ENCODE measurements at regions not wholly inside any gene's neighbourhood (a gene's known extent, or its start where the extent isn't known, plus 50 kb on each side); places are given as distances from the start of the nearest gene placed in this dataset.

DNA sequence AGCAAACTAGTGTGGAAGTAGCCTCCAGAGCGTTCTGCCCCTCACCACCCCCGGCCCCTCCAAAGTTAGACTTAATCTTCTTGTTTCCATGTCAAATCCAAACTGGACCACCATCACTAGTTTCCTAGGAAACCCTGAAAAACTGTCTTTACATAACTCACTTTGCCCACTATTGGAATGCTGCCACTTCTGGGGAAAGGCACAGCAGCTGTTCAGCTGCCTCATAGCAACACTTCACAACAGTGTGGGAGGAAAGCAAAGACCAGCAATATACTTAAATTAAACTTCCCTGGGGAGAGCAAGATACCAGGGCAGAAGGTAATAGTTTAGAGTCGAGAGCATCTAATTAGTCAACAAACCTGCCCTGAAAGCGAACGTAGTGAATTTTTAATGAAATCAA is 452.2 kb downstream of the KCNJ2 start:
- TF ChIP-seq POLR2A (IDR thresholded peaks at IDR 0.05) (no peak), EP300 (IDR thresholded peaks at IDR 0.05) (no peak), POLR2AphosphoS5 (IDR thresholded peaks at IDR 0.05) (no peak)
- TF ChIP-seq, protein P1, sequence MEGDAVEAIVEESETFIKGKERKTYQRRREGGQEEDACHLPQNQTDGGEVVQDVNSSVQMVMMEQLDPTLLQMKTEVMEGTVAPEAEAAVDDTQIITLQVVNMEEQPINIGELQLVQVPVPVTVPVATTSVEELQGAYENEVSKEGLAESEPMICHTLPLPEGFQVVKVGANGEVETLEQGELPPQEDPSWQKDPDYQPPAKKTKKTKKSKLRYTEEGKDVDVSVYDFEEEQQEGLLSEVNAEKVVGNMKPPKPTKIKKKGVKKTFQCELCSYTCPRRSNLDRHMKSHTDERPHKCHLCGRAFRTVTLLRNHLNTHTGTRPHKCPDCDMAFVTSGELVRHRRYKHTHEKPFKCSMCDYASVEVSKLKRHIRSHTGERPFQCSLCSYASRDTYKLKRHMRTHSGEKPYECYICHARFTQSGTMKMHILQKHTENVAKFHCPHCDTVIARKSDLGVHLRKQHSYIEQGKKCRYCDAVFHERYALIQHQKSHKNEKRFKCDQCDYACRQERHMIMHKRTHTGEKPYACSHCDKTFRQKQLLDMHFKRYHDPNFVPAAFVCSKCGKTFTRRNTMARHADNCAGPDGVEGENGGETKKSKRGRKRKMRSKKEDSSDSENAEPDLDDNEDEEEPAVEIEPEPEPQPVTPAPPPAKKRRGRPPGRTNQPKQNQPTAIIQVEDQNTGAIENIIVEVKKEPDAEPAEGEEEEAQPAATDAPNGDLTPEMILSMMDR (IDR thresholded peaks at IDR 0.05) = no peak
- Histone ChIP-seq H3K4me1 (no peaks in the 10 kb centered on the region), H3K27me3 (no peaks in the 10 kb centered on the region), H3K9me3 (no peaks in the 10 kb centered on the region), H3K36me3 (no peaks in the 10 kb centered on the region), H3K4me3 (no peak overlapping the region), H3K27ac (no peak overlapping the region)
- peak in 1 of 2 donors; percentile 53 for DNase-seq
- intact Hi-C loops (cut with DNase I; ENCODE audit: low total_unique reads) = no loop called here
- 62 to 78% (median 72%) methylated on average over 5 of the region's 5 CpGs for WGBS, 5 donors

DNA sequence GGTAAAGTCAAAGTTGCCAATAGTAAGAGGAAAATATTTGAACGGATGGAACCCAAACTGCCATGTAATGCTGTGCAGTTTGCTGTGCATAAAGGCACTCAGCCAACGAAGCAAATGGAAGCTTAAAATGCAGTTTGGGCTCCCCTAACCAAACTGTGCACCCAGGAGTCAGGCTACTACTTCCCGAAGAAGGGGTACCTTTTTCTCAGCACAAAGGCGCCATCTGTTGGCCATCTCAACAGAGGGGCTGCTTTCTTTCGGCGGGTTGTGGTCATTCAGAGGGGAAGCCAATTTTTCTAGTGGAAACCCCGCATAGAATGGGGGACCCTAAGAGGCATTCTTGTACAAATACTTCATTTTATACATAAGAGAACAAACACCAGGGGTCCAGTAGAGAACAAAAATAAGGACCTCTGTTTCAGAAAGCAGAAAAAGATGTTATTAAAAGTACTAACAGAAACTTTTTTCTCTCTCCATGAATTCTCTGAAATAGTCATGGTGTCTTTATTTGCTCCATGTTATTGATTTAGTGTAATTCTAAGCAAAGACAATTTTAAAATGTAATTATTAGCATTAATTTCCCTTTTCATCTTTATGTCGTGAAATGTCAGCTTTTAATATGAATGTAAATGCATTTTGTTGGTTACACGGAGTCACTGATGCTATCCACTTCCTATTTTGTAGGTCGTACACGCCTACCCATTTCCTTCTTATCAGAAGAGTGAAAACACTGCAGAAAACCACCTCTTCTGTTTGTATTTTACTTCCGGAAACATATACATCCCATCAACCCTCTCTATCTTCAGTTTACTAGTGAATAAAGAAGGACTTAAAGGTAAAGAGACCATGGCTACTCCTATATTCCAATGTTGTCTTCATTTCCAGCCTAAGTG is 453.3 kb downstream of the KCNJ2 start:
- intact Hi-C loops (cut with DNase I; ENCODE audit: low total_unique reads) = no loop called here

DNA sequence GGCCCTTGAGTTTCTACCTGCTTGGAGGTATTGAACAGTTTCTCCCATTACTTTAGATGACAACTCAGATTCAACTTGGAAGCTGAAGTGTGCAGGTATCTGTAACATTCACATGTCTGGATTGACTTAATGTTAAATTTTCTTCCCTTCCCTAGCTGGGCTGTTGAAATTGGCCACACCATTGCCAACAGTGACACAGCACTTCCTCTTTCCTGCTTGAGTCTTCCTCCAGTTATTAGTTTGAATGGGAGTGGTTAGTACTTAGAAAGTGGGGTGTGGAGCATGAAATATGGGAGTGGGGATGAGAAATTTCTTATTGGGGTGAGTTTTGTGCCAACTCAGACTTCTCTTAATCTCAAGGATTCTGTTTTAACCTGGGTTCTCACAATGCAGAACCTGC is 454.9 kb downstream of the KCNJ2 start:
- TF ChIP-seq, protein P1 (IDR thresholded peaks at IDR 0.05) = no peak
- TF ChIP-seq POLR2A (IDR thresholded peaks at IDR 0.05) (no peak), POLR2AphosphoS5 (IDR thresholded peaks at IDR 0.05) (no peak), EP300 (IDR thresholded peaks at IDR 0.05) (no peak)
- Histone ChIP-seq H3K27me3 (no peaks in the 10 kb centered on the region), H3K36me3 (no peaks in the 10 kb centered on the region), H3K4me1 (no peaks in the 10 kb centered on the region), H3K27ac (no peak overlapping the region), H3K4me3 (no peak overlapping the region), H3K9me3 (no peaks in the 10 kb centered on the region)
- intact Hi-C loops (cut with DNase I; ENCODE audit: low total_unique reads) = no loop called here
- no peak for DNase-seq

More for the DNA sequence above, 453.3 kb downstream of the KCNJ2 start:
- H3K36me3 ChIP-seq = no peaks in the 10 kb centered on the region
- H3K27ac ChIP-seq = no peak overlapping the region
- no peak for TF ChIP-seq POLR2AphosphoS5 (IDR thresholded peaks at IDR 0.05)
- TF ChIP-seq, protein P1 (IDR thresholded peaks at IDR 0.05) = peak in 1 of 7 experiments; percentile 14
- no peak for TF ChIP-seq POLR2A (IDR thresholded peaks at IDR 0.05)
- WGBS, 5 donors = 30 to 44% (median 34%) methylated on average over 12 of the region's 12 CpGs
- peak; percentile 42 to 53 for DNase-seq
- no peaks in the 10 kb centered on the region for H3K27me3 ChIP-seq
- no peaks in the 10 kb centered on the region for H3K4me1 ChIP-seq
- H3K9me3 ChIP-seq = no peaks in the 10 kb centered on the region
- H3K4me3 ChIP-seq = no peak overlapping the region

DNA sequence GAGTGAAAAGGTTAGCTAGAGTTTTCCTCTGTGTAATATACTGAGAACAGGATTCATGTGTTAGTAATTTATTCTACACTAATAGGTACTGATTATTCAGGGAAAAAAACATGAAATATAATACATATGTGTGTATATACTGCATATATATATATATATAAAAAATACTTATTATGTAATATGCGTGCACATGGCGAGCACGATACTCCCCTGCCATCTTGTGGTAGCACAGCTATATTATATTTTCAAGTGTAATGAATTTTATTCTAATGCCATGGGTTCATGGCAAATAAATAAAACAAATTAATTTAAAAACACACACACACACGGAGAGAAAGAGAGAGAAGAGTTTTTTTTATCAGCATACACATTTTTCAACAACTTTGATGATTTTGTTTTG is 460.6 kb downstream of the KCNJ2 start:
- Histone ChIP-seq H3K4me1 (no peaks in the 10 kb centered on the region), H3K9me3 (no peaks in the 10 kb centered on the region), H3K36me3 (no peaks in the 10 kb centered on the region), H3K27ac (no peak overlapping the region), H3K4me3 (no peak overlapping the region), H3K27me3 (no peaks in the 10 kb centered on the region)
- peak in 1 of 2 donors; percentile 23 for DNase-seq
- 42 to 60% (median 48%) methylated on average over 4 of the region's 4 CpGs for WGBS, 5 donors
- intact Hi-C loops (cut with DNase I; ENCODE audit: low total_unique reads) = no loop called here
- no peak for TF ChIP-seq POLR2AphosphoS5 (IDR thresholded peaks at IDR 0.05)
- TF ChIP-seq, protein P1 (IDR thresholded peaks at IDR 0.05) = peak in 1 of 7 experiments; percentile 8

Data from stomach (tissue), 8 donors.